PC-3 (cell line): ENCODE measurements at regions not wholly inside any gene's neighbourhood (a gene's known extent, or its start where the extent isn't known, plus 50 kb on each side); places are given as distances from the start of the nearest gene placed in this dataset.
"Not testable (repeated sequence)": the region's sequence is repeated elsewhere in the genome, so short reads cannot be mapped to it uniquely, and the experiment has no call there.

Experiments used
- CTCF ChIP-seq: fragments of 300-600 bp; sonication (generic); conservative IDR thresholded peaks from 2 replicates; pipeline ENCODE4 v1.5.1; 2017; ENCODE audit warnings: antibody characterized with exemption, low read depth, mild to moderate bottlenecking, low read length
- EZH2phosphoT487 ChIP-seq: fragments of 300-600 bp; sonication (generic); IDR thresholded peaks from 2 replicates; pipeline ENCODE4 v1.6.1; 2018; ENCODE audit warnings: mild to moderate bottlenecking, antibody characterized with exemption, low read length, borderline replicate concordance

- TF ChIP-seq CTCF, EZH2phosphoT487: not testable (repeated sequence)
These were observed 610.4 kb upstream of the ACO1 start for GRCh38 chr9:31774021-31774420.
